H1 (cell line): ENCODE measurements at regions not wholly inside any gene's neighbourhood (a gene's known extent, or its start where the extent isn't known, plus 50 kb on each side); places are given as distances from the start of the nearest gene placed in this dataset. TPM values are rescaled to one million over a fixed set of nuclear protein-coding genes. Genes with fewer than 3 reads are reported as not detected.

ENCODE experiments used
- TAF7 ChIP-seq: optimal IDR thresholded peaks from 2 replicates; pipeline ENCODE3; 2011; ENCODE audit warnings: low read depth, mild to moderate bottlenecking, inconsistent platforms, low read length, moderate library complexity, borderline replicate concordance
- small RNA-seq: library from polyadenylated mRNA; stranded (forward); fragments of <200 nt; extraction: miRNeasy Mini kit (QIAGEN cat#:217004); gene quantifications from one replicate; pipeline ENCODE3, GENCODE V24; 2013; ENCODE audit not compliant: insufficient read depth

- no peak for TF ChIP-seq TAF7
These were observed 50.0 kb upstream of the PRICKLE1 start (continued) for GRCh38 chr12:42639556-42639955.

Small RNA genes lying in the stretch of these regions (small RNA-seq; reads per million reads assigned to genes)
- gene MRPS36P5 (not detected), gene RPS27P21 (not detected)
